ENCODE measurements at regions not wholly inside any gene's neighbourhood (a gene's known extent, or its start where the extent isn't known, plus 50 kb on each side); places are given as distances from the start of the nearest gene placed in this dataset.

DNA sequence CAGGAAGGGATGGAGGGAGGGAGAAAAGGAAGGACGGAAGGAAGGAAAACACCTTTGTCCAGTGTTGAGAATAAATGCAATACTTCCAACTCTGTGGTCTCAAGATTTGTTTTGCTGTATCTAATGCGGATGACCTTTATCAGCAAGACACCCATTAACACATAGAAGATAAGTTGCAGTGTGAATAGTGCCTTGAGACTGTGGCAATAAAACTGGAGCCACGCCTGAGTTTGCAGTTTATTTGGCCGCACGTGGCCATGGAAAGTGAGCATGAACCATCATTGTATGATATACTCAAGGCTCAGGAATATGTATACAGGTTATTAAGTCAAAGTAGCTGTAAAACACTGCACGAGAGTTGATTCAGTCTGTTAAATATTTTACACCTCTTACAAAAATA lies 113.6 kb upstream of the EEA1 start:
- peaks cover 0 to 9% (median 5%) of the 10 kb centered on the region in 3 donors for H3K27me3 Mint-ChIP-seq (ENCODE audit: low read depth in 3 of 3)
- DNase-seq: no peak
- H3K9me3 Mint-ChIP-seq: no peaks in the 10 kb centered on the region
- no peaks in the 10 kb centered on the region for H3K4me1 Mint-ChIP-seq
- H3K36me3 Mint-ChIP-seq: peaks cover 0 to 3% (median 0%) of the 10 kb centered on the region in 3 donors
- H3K27ac Mint-ChIP-seq: no peak overlapping the region
- no peak overlapping the region for H3K4me3 Mint-ChIP-seq

DNA sequence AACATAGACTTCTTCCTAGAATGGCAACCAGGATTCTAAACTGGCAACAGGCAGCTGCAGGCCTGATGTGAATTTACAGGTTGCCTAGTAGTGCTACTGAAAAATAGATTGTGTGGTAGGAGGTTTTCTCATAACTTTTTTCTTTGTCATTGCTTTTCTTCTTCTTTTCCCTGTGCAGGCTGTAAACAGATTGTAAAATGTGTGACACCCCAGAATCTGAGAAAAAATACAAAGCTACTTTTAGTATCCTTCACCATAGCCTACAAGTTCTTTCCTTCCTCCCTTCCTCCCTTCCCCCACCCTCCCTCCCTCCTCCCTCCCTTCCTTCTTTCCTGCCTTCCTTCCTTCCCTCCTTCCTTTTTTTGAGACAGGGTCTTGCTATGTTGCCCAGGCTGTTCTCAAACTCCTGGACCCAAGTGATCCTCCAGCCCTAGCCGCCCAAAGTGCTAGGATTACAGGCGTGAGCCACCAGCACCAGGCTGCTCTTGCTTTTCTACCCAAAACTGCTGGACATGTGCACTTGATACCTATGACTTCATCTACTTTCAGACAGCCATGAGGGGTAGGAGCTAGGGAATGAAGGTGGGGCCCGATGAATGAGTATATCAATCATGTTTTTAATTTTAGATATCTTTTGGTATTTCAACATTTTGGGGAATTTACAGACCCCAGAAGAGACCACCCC lies 114.2 kb upstream of the EEA1 start:
- Mint-ChIP-seq H3K27ac (no peak overlapping the region), H3K27me3 (ENCODE audit: low read depth in 3 of 3) (peaks cover 0 to 9% (median 6%) of the 10 kb centered on the region in 3 donors), H3K9me3 (no peaks in the 10 kb centered on the region), H3K36me3 (peaks cover 0 to 3% (median 0%) of the 10 kb centered on the region in 3 donors), H3K4me3 (no peak overlapping the region), H3K4me1 (no peaks in the 10 kb centered on the region)
- DNase-seq: no peak

DNA sequence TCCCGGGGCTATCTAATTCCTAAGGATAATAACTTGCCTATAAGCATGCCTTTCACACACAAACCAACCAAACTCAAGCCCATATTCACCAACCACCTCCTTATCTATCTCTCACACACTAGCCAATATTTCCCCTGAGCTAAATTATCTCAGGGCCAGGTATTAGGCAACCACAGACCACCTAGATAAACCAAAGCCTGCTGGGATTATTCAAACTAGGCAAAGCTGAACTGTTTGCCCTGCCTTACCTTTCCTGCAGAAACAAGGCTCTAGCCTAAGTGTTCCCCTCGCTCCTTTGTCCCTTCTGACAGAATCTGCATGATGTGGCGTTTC lies 114.7 kb upstream of the EEA1 start:
- H3K36me3 Mint-ChIP-seq: peaks cover 0 to 2% (median 0%) of the 10 kb centered on the region in 3 donors
- no peak for DNase-seq
- H3K4me1 Mint-ChIP-seq: no peaks in the 10 kb centered on the region
- no peak overlapping the region for H3K27ac Mint-ChIP-seq
- no peak overlapping the region for H3K4me3 Mint-ChIP-seq
- no peaks in the 10 kb centered on the region for H3K9me3 Mint-ChIP-seq
- peaks cover 0 to 9% (median 8%) of the 10 kb centered on the region in 3 donors for H3K27me3 Mint-ChIP-seq (ENCODE audit: low read depth in 3 of 3)

DNA sequence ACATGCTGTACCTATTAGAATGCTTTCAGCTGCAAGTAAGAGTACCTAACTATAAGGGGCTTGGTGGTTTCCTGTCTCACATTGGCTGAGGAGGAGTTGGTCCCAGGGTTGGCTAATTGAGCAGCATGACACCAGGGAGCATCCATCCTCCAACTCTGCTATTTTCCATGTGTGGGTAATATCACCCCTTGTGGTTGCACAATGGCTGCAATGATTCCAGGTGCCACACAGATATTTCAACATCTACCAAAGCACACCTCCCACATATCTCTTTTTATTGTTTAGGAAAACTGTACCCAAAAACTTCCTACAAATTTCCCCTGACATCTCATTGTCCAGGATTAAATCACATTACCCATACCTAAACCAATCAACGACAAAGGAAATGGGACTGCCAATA lies 118.0 kb upstream of the EEA1 start:
- no peak overlapping the region for H3K27ac Mint-ChIP-seq
- no peaks in the 10 kb centered on the region for H3K36me3 Mint-ChIP-seq
- H3K9me3 Mint-ChIP-seq: no peaks in the 10 kb centered on the region
- no peak for DNase-seq
- peaks cover 0 to 10% (median 5%) of the 10 kb centered on the region in 3 donors for H3K27me3 Mint-ChIP-seq (ENCODE audit: low read depth in 3 of 3)
- H3K4me1 Mint-ChIP-seq: no peaks in the 10 kb centered on the region
- H3K4me3 Mint-ChIP-seq: no peak overlapping the region

DNA sequence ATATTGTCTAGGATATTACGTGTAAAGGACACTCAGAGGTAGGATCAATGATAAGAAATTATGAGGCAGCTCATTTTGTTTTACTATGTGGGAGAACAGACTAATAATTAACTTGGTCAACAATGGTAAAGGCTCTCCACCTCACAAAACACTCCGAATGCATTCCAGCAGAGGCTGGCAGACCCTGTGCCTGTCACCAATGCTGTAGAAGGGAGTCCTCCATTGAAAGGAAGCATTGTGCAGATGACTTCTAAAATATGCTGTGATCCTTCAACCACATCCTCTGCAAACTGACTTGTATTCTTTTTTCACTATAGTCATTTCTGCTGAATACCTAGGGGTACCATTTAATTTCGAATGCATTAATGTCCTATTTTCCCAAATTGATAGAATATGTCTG lies 119.6 kb upstream of the EEA1 start:
- Mint-ChIP-seq H3K27ac (no peak overlapping the region), H3K4me3 (no peak overlapping the region), H3K27me3 (ENCODE audit: low read depth in 3 of 3) (peaks cover 0 to 11% (median 5%) of the 10 kb centered on the region in 3 donors), H3K9me3 (no peaks in the 10 kb centered on the region), H3K36me3 (no peaks in the 10 kb centered on the region), H3K4me1 (no peaks in the 10 kb centered on the region)
- no peak for DNase-seq

DNA sequence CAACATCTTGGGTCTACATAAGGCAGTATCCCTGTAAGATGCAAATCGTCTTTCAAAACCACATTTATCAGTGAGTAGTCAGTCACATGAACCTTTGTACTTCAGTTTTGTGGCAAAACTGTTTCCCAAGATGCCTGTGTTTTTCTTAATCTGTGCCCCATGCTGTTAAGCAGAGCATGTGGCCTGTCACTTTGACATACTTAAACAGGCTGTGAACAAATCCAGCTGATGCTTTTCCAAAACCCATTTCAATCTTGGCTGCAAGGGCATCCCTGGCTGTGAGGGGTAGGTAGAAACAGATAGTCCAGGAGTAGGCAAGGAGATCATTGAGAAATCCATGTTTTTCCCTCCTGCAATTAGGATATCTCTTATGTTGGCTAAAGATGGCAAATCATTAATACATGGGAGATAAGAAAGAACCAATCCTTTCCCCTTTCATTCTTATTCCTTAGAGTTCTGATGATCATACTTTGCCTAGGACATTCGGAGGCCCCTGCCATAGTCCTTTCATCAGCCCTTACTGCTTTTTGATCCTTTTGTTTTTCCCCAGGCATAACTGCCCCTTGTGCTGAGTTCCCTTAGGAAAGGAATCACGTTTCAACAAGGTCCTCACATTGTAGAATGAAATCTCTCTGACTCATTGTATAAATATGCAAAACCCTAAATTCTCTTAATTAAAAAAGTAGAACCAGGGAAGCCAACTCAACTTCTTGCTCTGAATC lies 121.1 kb upstream of the EEA1 start:
- Mint-ChIP-seq H3K4me3 (no peak overlapping the region), H3K27ac (no peak overlapping the region), H3K27me3 (ENCODE audit: low read depth in 3 of 3) (peaks cover 0 to 12% (median 8%) of the 10 kb centered on the region in 3 donors), H3K36me3 (no peaks in the 10 kb centered on the region), H3K4me1 (no peaks in the 10 kb centered on the region), H3K9me3 (no peaks in the 10 kb centered on the region)
- no peak for DNase-seq

DNA sequence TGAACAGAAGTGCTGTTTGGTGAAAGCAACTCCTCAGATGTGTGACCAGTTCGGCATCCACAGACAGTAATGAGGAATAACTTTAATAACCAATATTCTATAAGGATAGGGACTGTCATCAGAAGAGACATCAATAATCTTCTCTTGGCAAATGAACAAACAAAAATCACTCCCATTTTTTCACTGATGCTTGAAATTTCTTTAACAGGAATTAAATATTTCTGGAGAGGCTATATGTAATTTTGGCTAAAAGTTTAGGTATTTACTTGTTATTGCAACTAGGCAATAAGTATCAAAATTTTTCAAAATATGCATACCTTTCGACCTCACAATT lies 121.6 kb upstream of the EEA1 start:
- Mint-ChIP-seq H3K36me3 (no peaks in the 10 kb centered on the region), H3K27me3 (ENCODE audit: low read depth in 3 of 3) (peaks cover 0 to 12% (median 8%) of the 10 kb centered on the region in 3 donors), H3K4me3 (no peak overlapping the region), H3K27ac (no peak overlapping the region), H3K4me1 (no peaks in the 10 kb centered on the region), H3K9me3 (no peaks in the 10 kb centered on the region)
- DNase-seq: no peak

DNA sequence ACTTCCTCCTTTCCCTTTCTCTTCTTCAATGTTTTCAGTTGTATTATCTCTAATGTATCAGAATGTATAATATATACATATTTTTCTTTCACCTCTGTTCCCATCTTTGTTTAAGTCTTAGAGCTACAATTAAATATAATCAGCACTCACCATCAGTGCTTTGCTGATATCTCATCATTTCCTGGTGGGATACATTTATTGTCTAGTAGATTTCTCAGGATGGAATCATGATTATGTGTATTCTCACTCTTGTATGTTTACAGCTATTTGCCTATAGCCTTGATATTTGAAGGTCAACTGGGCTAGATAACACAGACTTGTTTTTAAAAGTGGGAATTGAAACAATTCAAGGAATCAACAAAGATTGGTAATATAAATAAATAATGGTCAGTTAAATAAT lies 124.9 kb upstream of the EEA1 start:
- no peaks in the 10 kb centered on the region for H3K36me3 Mint-ChIP-seq
- no peak overlapping the region for H3K27ac Mint-ChIP-seq
- no peak overlapping the region for H3K4me3 Mint-ChIP-seq
- H3K27me3 Mint-ChIP-seq (ENCODE audit: low read depth in 3 of 3): peaks cover 7 to 13% (median 9%) of the 10 kb centered on the region in 3 donors
- H3K9me3 Mint-ChIP-seq: no peaks in the 10 kb centered on the region
- H3K4me1 Mint-ChIP-seq: no peaks in the 10 kb centered on the region
- no peak for DNase-seq

DNA sequence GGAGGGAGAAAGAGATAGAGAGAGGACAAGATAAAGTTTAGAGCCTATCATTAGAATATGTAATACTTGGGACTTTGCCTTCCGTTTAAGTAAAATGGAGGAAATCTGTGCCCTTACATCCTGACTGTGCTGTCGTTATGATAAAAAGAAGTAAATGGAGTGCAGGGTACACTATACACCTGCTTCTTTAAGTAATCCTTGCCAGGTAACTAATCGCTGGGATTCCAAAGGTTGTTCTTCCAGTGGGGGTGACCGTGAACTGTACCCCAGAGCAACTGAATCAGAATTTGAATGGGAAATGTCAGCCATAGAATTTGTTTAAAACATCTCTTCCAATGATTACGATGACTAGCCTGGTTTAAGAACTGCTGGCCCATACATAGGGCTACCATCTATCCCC lies 126.1 kb upstream of the EEA1 start:
- Mint-ChIP-seq H3K27ac (no peak overlapping the region), H3K36me3 (no peaks in the 10 kb centered on the region), H3K9me3 (no peaks in the 10 kb centered on the region), H3K4me3 (no peak overlapping the region), H3K27me3 (ENCODE audit: low read depth in 3 of 3) (peaks cover 7 to 15% (median 9%) of the 10 kb centered on the region in 3 donors), H3K4me1 (peaks cover 0 to 6% of the 10 kb centered on the region in 2 donors)
- no peak for DNase-seq

DNA sequence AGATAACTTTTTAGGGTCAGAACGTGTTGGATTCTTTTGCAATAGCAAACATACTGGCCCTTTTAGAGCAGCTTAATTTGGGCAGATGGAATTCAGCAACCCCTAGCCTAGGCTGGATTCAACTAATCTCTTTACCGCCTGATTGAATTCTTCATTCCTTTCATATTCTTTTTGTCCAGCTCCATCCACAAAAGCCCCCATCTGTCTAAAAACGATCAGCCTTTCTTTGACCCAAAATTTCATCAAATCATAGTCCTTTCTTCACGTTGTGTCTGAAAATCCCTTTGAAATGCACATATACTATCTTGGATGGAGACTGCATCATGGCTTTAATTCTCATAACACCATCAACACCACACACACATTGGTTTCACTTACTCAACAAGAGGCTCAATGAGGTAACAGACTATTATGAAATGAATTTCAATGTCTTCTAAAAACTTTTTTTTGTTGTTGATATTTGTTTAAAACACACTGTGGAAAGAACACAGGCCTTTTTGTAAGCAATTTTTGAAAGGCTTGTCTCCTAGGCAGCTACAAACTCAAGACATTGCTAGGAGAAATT lies 128.0 kb upstream of the EEA1 start:
- no peaks in the 10 kb centered on the region for H3K9me3 Mint-ChIP-seq
- H3K27ac Mint-ChIP-seq: no peak overlapping the region
- H3K4me3 Mint-ChIP-seq: no peak overlapping the region
- no peaks in the 10 kb centered on the region for H3K36me3 Mint-ChIP-seq
- H3K27me3 Mint-ChIP-seq (ENCODE audit: low read depth in 3 of 3): peaks cover 7 to 18% (median 8%) of the 10 kb centered on the region in 3 donors
- peaks cover 0 to 12% of the 10 kb centered on the region in 2 donors for H3K4me1 Mint-ChIP-seq
- no peak for DNase-seq

DNA sequence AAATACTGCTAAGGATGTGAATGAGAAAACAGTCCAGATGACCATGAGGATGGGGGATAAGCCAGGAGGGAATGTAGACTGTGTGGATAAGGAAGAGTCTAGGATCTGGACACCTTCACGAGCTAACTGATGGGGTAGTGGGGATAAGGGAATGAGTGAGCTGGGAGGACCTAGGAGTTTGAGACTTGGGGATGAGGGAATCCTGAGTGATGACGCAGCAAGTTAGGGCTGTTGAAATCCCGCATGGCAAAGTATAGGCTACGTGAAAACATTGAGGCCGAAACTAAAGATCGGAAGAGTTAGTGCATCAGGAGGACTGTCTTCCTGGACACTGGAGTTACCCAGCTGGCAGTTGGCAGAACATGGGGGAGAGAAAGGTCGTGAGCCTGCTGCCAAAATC lies 129.2 kb upstream of the EEA1 start:
- Mint-ChIP-seq H3K4me1 (peaks cover 0 to 12% of the 10 kb centered on the region in 2 donors), H3K27ac (no peak overlapping the region)

DNA sequence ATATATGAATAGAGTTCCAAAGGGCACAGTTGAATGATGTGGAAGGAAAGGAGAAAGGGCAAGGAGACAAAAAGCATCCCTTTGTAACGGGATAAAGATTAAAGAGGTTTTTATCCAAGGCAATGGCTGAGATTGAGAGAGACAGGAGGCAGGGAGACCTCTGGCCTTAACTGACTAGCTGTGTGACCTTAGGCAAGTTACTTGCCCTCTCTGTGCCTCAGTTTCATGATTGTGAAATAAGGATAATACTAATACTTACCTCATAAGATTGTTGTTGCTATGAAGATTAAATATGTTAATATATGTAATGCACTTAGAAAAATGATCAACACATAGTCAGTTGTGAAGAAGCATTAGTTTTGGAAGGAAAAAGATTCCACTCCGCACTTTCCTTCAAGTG lies 130.2 kb upstream of the EEA1 start:
- Mint-ChIP-seq H3K27ac (no peak overlapping the region), H3K9me3 (no peaks in the 10 kb centered on the region), H3K27me3 (ENCODE audit: low read depth in 3 of 3) (peaks cover 0 to 22% (median 14%) of the 10 kb centered on the region in 3 donors), H3K36me3 (no peaks in the 10 kb centered on the region), H3K4me3 (no peak overlapping the region), H3K4me1 (peaks cover 0 to 12% of the 10 kb centered on the region in 2 donors)
- DNase-seq: no peak

More for the DNA sequence above, 129.2 kb upstream of the EEA1 start:
- Mint-ChIP-seq H3K9me3 (no peaks in the 10 kb centered on the region), H3K36me3 (no peaks in the 10 kb centered on the region), H3K27me3 (ENCODE audit: low read depth in 3 of 3) (peaks cover 4 to 21% (median 9%) of the 10 kb centered on the region in 3 donors), H3K4me3 (no peak overlapping the region)
- no peak for DNase-seq

DNA sequence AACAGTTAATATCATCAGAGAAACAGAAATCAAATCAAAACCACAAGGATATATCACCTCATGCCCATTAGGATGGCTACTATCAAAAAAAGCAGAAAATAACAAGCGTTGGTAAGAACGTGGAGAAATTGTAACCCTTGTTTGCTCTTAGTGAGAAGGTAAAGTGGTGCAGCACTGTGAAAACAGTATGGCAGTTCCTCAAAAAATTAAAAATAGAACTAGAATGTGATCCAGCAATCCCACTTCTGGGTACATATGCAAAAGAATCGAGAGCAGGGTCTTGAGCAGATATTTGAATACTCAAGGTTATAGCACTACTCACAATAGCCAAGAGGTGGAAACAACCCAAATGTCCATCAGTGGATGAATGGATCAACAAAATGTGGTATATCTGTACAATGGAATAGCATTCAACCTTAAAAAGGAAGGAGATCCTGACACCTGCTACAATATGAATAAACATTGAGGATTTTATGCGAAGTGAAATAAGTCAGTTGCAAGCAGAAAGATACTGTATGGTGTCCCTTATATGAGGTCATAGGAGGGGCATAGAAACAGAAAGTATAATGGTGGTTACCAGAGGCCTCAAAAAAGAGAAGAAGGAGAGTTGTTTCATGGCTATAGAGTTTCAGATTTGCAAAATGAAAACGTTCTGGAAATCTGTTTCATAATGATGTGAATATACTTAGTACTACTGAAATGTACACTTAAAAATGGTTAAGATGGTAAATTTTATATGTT lies 131.0 kb upstream of the EEA1 start:
- Mint-ChIP-seq H3K27me3 (ENCODE audit: low read depth in 3 of 3) (peaks cover 4 to 22% (median 15%) of the 10 kb centered on the region in 3 donors), H3K36me3 (no peaks in the 10 kb centered on the region), H3K27ac (no peak overlapping the region), H3K9me3 (no peaks in the 10 kb centered on the region), H3K4me3 (no peak overlapping the region), H3K4me1 (peaks cover 0 to 12% of the 10 kb centered on the region in 2 donors)
- no peak for DNase-seq

Data from immature natural killer cell (primary cell).